ENCODE measurements at regions not wholly inside any gene's neighbourhood (a gene's known extent, or its start where the extent isn't known, plus 50 kb on each side); places are given as distances from the start of the nearest gene placed in this dataset.

DNA sequence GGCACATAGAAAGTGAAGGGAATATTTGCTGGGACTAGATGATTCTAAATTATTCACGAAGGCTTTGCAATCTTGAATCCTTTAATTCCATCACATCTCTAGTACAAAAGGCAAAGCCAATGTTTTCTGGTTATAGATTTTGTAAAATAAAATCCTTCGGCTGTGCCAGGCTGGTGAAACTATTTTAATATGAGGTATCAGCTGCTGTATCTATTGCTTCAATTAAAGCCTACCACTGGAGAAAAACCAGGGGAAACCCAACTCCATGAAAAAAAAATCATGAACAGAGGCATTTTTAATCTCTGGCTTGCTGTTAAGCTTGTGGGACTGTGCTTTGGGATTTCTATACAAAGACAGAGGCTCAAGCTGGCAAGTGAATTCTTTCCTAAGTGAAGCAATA lies 271.8 kb downstream of the QKI start:
- TF ChIP-seq ATF7 (IDR thresholded peaks at IDR 0.05), result no peak
- TF ChIP-seq THRAP3 (IDR thresholded peaks at IDR 0.05; ENCODE audit: borderline replicate concordance), result no peak
- no peak for TF ChIP-seq JUNB (CRISPR knock-in tag; conservative IDR thresholded peaks at IDR 0.05)

Measured in K562 (cell line).